H9 (cell line): ENCODE measurements at regions not wholly inside any gene's neighbourhood (a gene's known extent, or its start where the extent isn't known, plus 50 kb on each side); places are given as distances from the start of the nearest gene placed in this dataset.

Experiments used
- DNase-seq: peaks from one replicate; pipeline ENCODE4 v3.0.0-alpha.2; 2017
- H2AFZ ChIP-seq: one replicate; pipeline ENCODE4 v1.6.1; 2013; ENCODE audit warnings: mild to moderate bottlenecking, low read length, control low read depth, moderate library complexity
- H2AK5ac ChIP-seq: 2 replicates; pipeline ENCODE4 v1.6.1; 2013; ENCODE audit warnings: low read length, control low read depth, mixed read lengths; ENCODE audit not compliant: insufficient read length
- H2BK120ac ChIP-seq: one replicate; pipeline ENCODE4 v1.6.1; 2013; ENCODE audit warnings: low read depth, mild to moderate bottlenecking, low read length, control low read depth, inconsistent platforms; ENCODE audit not compliant: poor library complexity, severe bottlenecking
- H2BK12ac ChIP-seq: 2 replicates; pipeline ENCODE4 v1.6.1; 2013; ENCODE audit warnings: low read length, control low read depth, mixed read lengths, low read depth; ENCODE audit not compliant: insufficient read length
- H2BK15ac ChIP-seq: 2 replicates; pipeline ENCODE4 v1.6.1; 2013; ENCODE audit warnings: low read depth, low read length, control low read depth
- H2BK20ac ChIP-seq: one replicate; pipeline ENCODE4 v1.6.1; 2013; ENCODE audit warnings: low read depth, mild to moderate bottlenecking, low read length, control low read depth, inconsistent platforms; ENCODE audit not compliant: poor library complexity, severe bottlenecking
- H2BK5ac ChIP-seq: 2 replicates; pipeline ENCODE4 v1.6.1; 2013; ENCODE audit warnings: low read length, control low read depth, mixed read lengths; ENCODE audit not compliant: insufficient read length
- H3K14ac ChIP-seq: 2 replicates; pipeline ENCODE4 v1.6.1; 2013; ENCODE audit warnings: low read length, control low read depth; ENCODE audit not compliant: insufficient read depth
- H3K18ac ChIP-seq: 2 replicates; pipeline ENCODE4 v1.6.1; 2013; ENCODE audit warnings: low read depth, mild to moderate bottlenecking, mixed read lengths, low read length, control low read depth; ENCODE audit not compliant: insufficient read length
- H3K23ac ChIP-seq: 2 replicates; pipeline ENCODE4 v1.6.1; 2013; ENCODE audit warnings: low read length, control low read depth, mixed read lengths, low read depth; ENCODE audit not compliant: insufficient read length
- H3K23me2 ChIP-seq: 2 replicates; pipeline ENCODE4 v1.6.1; 2013; ENCODE audit warnings: low read depth, mild to moderate bottlenecking, mixed read lengths, low read length, control low read depth; ENCODE audit not compliant: insufficient read length, poor library complexity, severe bottlenecking
- H3K27ac ChIP-seq: 2 replicates; pipeline ENCODE4 v1.5.1; 2013; ENCODE audit warnings: low read length, control low read depth, mixed read lengths, low read depth; ENCODE audit not compliant: insufficient read length
- H3K27me3 ChIP-seq: 2 replicates; pipeline ENCODE4 v1.6.1; 2013; ENCODE audit warnings: low read length, control low read depth, inconsistent platforms; ENCODE audit not compliant: insufficient read depth
- H3K4ac ChIP-seq: 2 replicates; pipeline ENCODE4 v1.6.1; 2013; ENCODE audit warnings: low read depth, mild to moderate bottlenecking, control low read depth, inconsistent platforms, low read length, moderate library complexity
- H3K4me1 ChIP-seq: 2 replicates; pipeline ENCODE4 v1.6.1; 2013; ENCODE audit warnings: low read length, control low read depth, inconsistent platforms; ENCODE audit not compliant: insufficient read depth
- H3K4me2 ChIP-seq: 2 replicates; pipeline ENCODE4 v1.6.1; 2013; ENCODE audit warnings: low read length, control low read depth, mixed read lengths; ENCODE audit not compliant: insufficient read length, insufficient read depth
- H3K56ac ChIP-seq: 2 replicates; pipeline ENCODE4 v1.6.1; 2013; ENCODE audit warnings: low read depth, mild to moderate bottlenecking, mixed read lengths, low read length, control low read depth; ENCODE audit not compliant: insufficient read length
- H3K79me1 ChIP-seq: 2 replicates; pipeline ENCODE4 v1.6.1; 2013; ENCODE audit warnings: low read depth, mild to moderate bottlenecking, moderate library complexity, low read length, control low read depth, inconsistent platforms; ENCODE audit not compliant: insufficient read depth, poor library complexity, severe bottlenecking
- H3K79me2 ChIP-seq: 2 replicates; pipeline ENCODE4 v1.6.1; 2013; ENCODE audit warnings: low read length, control low read depth, inconsistent platforms; ENCODE audit not compliant: insufficient read depth
- H3K9ac ChIP-seq: 2 replicates; pipeline ENCODE4 v1.6.1; 2013; ENCODE audit warnings: low read length, control low read depth, mixed read lengths; ENCODE audit not compliant: insufficient read length; ENCODE audit errors: extremely low read depth
- H3K9me3 ChIP-seq: one replicate; pipeline ENCODE4 v1.6.1; 2013; ENCODE audit warnings: low read depth, low read length, inconsistent platforms; ENCODE audit not compliant: control insufficient read depth
- H3T11ph ChIP-seq: one replicate; pipeline ENCODE4 v1.6.1; 2013; ENCODE audit warnings: mild to moderate bottlenecking, low read length, control low read depth, inconsistent platforms
- H4K20me1 ChIP-seq: one replicate; pipeline ENCODE4 v1.6.1; 2013; ENCODE audit not compliant: control insufficient read depth, insufficient read length, insufficient read depth
- H4K5ac ChIP-seq: 2 replicates; pipeline ENCODE4 v1.6.1; 2013; ENCODE audit warnings: low read depth, mild to moderate bottlenecking, mixed read lengths, low read length, control low read depth; ENCODE audit not compliant: insufficient read length
- H4K8ac ChIP-seq: replicated peaks from 2 replicates; pipeline ENCODE4 v1.6.1; 2013; ENCODE audit warnings: low read length, control low read depth, mixed read lengths, low read depth; ENCODE audit not compliant: insufficient read length
- H4K91ac ChIP-seq: 2 replicates; pipeline ENCODE4 v1.6.1; 2013; ENCODE audit warnings: low read depth, mild to moderate bottlenecking, moderate library complexity, mixed read lengths, low read length, control low read depth; ENCODE audit not compliant: insufficient read length
- H3K27ac Mint-ChIP-seq, 3 experiments: 2 replicates in 2 of 3; 3 replicates in 1 of 3; pipeline ENCODE4 v1.8.0; 2020 to 2021; ENCODE audit warnings: mixed read lengths in 3 of 3, mild to moderate bottlenecking in 1 of 3, moderate library complexity in 1 of 3
- H3K27me3 Mint-ChIP-seq: 2 replicates; pipeline ENCODE4 v1.8.0; 2021; ENCODE audit warnings: low read depth, mild to moderate bottlenecking, moderate library complexity, mixed read lengths
- H3K36me3 Mint-ChIP-seq, 3 experiments: 2 replicates in 2 of 3; 3 replicates in 1 of 3; pipeline ENCODE4 v1.8.0; 2020 to 2021; ENCODE audit warnings: low read depth in 3 of 3, mixed read lengths in 3 of 3; ENCODE audit not compliant: insufficient read depth in 1 of 3
- H3K4me1 Mint-ChIP-seq, 2 experiments: 2 replicates each; pipeline ENCODE4 v1.8.0; 2020; ENCODE audit warnings: mixed read lengths in 2 of 2
- H3K4me3 Mint-ChIP-seq, 2 experiments: 2 replicates in 1 of 2; 3 replicates in 1 of 2; pipeline ENCODE4 v1.8.0; 2020 to 2021; ENCODE audit warnings: mild to moderate bottlenecking in 2 of 2, mixed read lengths in 2 of 2, moderate library complexity in 1 of 2
- H3K9me3 Mint-ChIP-seq, 2 experiments: 2 replicates in 1 of 2; 3 replicates in 1 of 2; pipeline ENCODE4 v1.8.0; 2020; ENCODE audit warnings: mild to moderate bottlenecking in 2 of 2, mixed read lengths in 2 of 2, moderate library complexity in 1 of 2
- CTCF ChIP-seq: fragments of 200-600 bp; sonication (generic); conservative IDR thresholded peaks from 3 replicates; pipeline ENCODE4 v1.8.0; 2021; ENCODE audit warnings: antibody characterized with exemption, mild to moderate bottlenecking

DNA sequence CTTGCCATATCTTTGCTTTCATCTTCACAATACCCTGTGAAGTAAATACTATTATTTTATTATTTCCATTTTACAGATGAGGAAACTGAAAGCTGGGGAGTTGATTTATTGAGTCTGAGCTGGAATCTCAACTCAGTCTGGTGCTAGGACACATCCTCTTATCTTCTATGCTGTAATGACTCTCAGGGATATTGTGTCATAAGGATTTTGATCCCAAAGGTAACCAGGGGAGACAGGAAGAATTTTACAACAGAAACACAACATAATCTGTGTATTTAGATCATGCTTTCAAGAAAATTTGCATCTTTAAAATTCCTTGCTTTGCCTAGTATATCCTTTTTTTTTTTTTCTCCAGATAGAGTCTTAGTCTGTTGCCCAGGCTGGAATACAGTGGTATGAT is 123.3 kb upstream of the BTG1 start:
- H3K9ac ChIP-seq, result no peak overlapping the region
- H3K4ac ChIP-seq, result no peak overlapping the region
- no peaks in the 10 kb centered on the region for H3K79me1 ChIP-seq
- no peaks in the 10 kb centered on the region for H3K23me2 ChIP-seq
- no peak for TF ChIP-seq CTCF
- H3K36me3 Mint-ChIP-seq, result no peaks in the 10 kb centered on the region
- no peak overlapping the region for H3K23ac ChIP-seq
- no peaks in the 10 kb centered on the region for H3K27me3 ChIP-seq
- no peaks in the 10 kb centered on the region; the same call in 1 of the 2 replicates for H3K4me1 ChIP-seq
- H3K27ac Mint-ChIP-seq, result no peak overlapping the region
- no peak for DNase-seq
- H4K20me1 ChIP-seq, result no peaks in the 10 kb centered on the region
- no peak overlapping the region for H4K5ac ChIP-seq
- no peak overlapping the region for H3K27ac ChIP-seq
- no peaks in the 10 kb centered on the region for H3K27me3 Mint-ChIP-seq
- H2BK5ac ChIP-seq, result no peak overlapping the region
- H2BK15ac ChIP-seq, result no peak overlapping the region
- no peaks in the 10 kb centered on the region for H3K9me3 Mint-ChIP-seq
- no peak overlapping the region for H3K14ac ChIP-seq
- no peak overlapping the region for H2AK5ac ChIP-seq
- H2BK20ac ChIP-seq, result no peak overlapping the region
- H3K9me3 ChIP-seq, result no peaks in the 10 kb centered on the region
- H2BK12ac ChIP-seq, result no peak overlapping the region
- H3K18ac ChIP-seq, result no peak overlapping the region
- H3K4me2 ChIP-seq, result no peak overlapping the region
- no peak overlapping the region for H2BK120ac ChIP-seq
- H4K91ac ChIP-seq, result no peak overlapping the region
- no peak overlapping the region for H3K56ac ChIP-seq
- H3T11ph ChIP-seq, result no peak overlapping the region
- no peak overlapping the region for H4K8ac ChIP-seq
- H3K4me3 Mint-ChIP-seq, result no peak overlapping the region
- no peaks in the 10 kb centered on the region for H3K79me2 ChIP-seq
- peaks cover 7% of the 10 kb centered on the region in 2 experiments for H3K4me1 Mint-ChIP-seq
- H2AFZ ChIP-seq, result no peak overlapping the region
